IMR-90 (cell line): ENCODE measurements at regions not wholly inside any gene's neighbourhood (a gene's known extent, or its start where the extent isn't known, plus 50 kb on each side); places are given as distances from the start of the nearest gene placed in this dataset.

Experiments
- ATAC-seq: fragments of 200-7000 bp; cut with Tn5 transposase; 2 replicates; pipeline ENCODE4 v1.9.1; 2020; ENCODE audit warnings: low read depth, mild to moderate bottlenecking, moderate library complexity
- BruUV-seq: library from RNA; stranded (reverse); fragments of 400-500 nt; replicated peaks from 2 replicates; lab custom pipeline; 2021; lab: Mats Ljungman, UMichigan
- CTCF ChIA-PET: fragments of 300-600 bp; formaldehyde crosslinking; extraction: SDS; loops from one replicate; lab custom pipeline; 2021; ENCODE audit warnings: antibody characterized with exemption; lab: Yijun Ruan, JAX
- POLR2A ChIA-PET: fragments of 300-600 bp; sonication (Branson Sonifier 250); formaldehyde crosslinking; loops from one replicate; lab custom pipeline; 2022; ENCODE audit warnings: antibody characterized with exemption; ENCODE audit not compliant: unreplicated experiment; lab: Charles Lee
- DNase-seq: peaks from one replicate; pipeline ENCODE4 v3.0.0; 2013
- H2AFZ ChIP-seq: replicated peaks from 2 replicates; pipeline ENCODE3; 2013; ENCODE audit warnings: low read length, mild to moderate bottlenecking; ENCODE audit not compliant: poor library complexity
- H2AK5ac ChIP-seq: 2 replicates; pipeline ENCODE4 v1.6.1; 2013; ENCODE audit warnings: low read depth, low read length, inconsistent platforms
- H2AK9ac ChIP-seq: replicated peaks from 2 replicates; pipeline ENCODE3; 2013; ENCODE audit warnings: mild to moderate bottlenecking, low read depth, low read length, moderate library complexity; ENCODE audit not compliant: poor library complexity
- H2BK120ac ChIP-seq: 2 replicates; pipeline ENCODE4 v1.6.1; 2013; ENCODE audit warnings: low read depth, low read length, inconsistent platforms
- H2BK15ac ChIP-seq: 3 replicates; pipeline ENCODE4 v1.6.1; 2013; ENCODE audit warnings: low read depth, low read length, inconsistent platforms
- H2BK20ac ChIP-seq: 2 replicates; pipeline ENCODE4 v1.6.1; 2013; ENCODE audit warnings: low read depth, mild to moderate bottlenecking, inconsistent platforms, low read length, moderate library complexity
- H2BK5ac ChIP-seq: 2 replicates; pipeline ENCODE4 v1.6.1; 2013; ENCODE audit warnings: mild to moderate bottlenecking, low read depth, low read length, inconsistent platforms; ENCODE audit not compliant: poor library complexity, severe bottlenecking
- H3K14ac ChIP-seq: replicated peaks from 2 replicates; pipeline ENCODE4 v1.6.1; 2013; ENCODE audit warnings: low read depth, low read length, inconsistent platforms
- H3K18ac ChIP-seq: 2 replicates; pipeline ENCODE4 v1.6.1; 2013; ENCODE audit warnings: low read depth, low read length, control low read depth
- H3K23ac ChIP-seq: 2 replicates; pipeline ENCODE4 v1.6.1; 2013; ENCODE audit warnings: low read depth, low read length, inconsistent platforms
- H3K27ac ChIP-seq: 2 replicates; pipeline ENCODE4 v1.5.1; 2013; ENCODE audit warnings: mild to moderate bottlenecking, control low read depth, low read length; ENCODE audit not compliant: insufficient read depth
- H3K27me3 ChIP-seq: 2 replicates; pipeline ENCODE4 v1.6.1; 2013; ENCODE audit warnings: low read length; ENCODE audit not compliant: control insufficient read depth, insufficient read depth
- H3K36me3 ChIP-seq: 2 replicates; pipeline ENCODE4 v1.6.1; 2013; ENCODE audit warnings: low read length, mixed read lengths; ENCODE audit not compliant: control insufficient read depth, insufficient read depth
- H3K4ac ChIP-seq: 2 replicates; pipeline ENCODE4 v1.6.1; 2013; ENCODE audit warnings: low read depth, low read length, inconsistent platforms
- H3K4me1 ChIP-seq: 2 replicates; pipeline ENCODE4 v1.6.1; 2013; ENCODE audit warnings: low read length, mixed read lengths; ENCODE audit not compliant: control insufficient read depth, insufficient read depth
- H3K4me2 ChIP-seq: 2 replicates; pipeline ENCODE4 v1.6.1; 2013; ENCODE audit warnings: low read depth, mild to moderate bottlenecking, control low read depth, low read length, moderate library complexity
- H3K4me3 ChIP-seq: 2 replicates; pipeline ENCODE4 v1.5.1; 2013; ENCODE audit warnings: low read depth, mild to moderate bottlenecking, control low read depth, low read length, moderate library complexity; ENCODE audit not compliant: insufficient read depth
- H3K56ac ChIP-seq: 2 replicates; pipeline ENCODE4 v1.6.1; 2013; ENCODE audit warnings: low read length, inconsistent platforms; ENCODE audit not compliant: insufficient read depth; ENCODE audit errors: extremely low read depth
- H3K79me1 ChIP-seq, 2 experiments: 2 replicates each; pipeline ENCODE4 v1.6.1; 2013; ENCODE audit warnings: low read length in 2 of 2, inconsistent platforms in 1 of 2, low read depth in 1 of 2
- H3K9ac ChIP-seq: 2 replicates; pipeline ENCODE4 v1.6.1; 2013; ENCODE audit warnings: low read depth, low read length, control low read depth
- H3K9me1 ChIP-seq: 2 replicates; pipeline ENCODE4 v1.6.1; 2013; ENCODE audit warnings: low read length, inconsistent platforms; ENCODE audit not compliant: insufficient read depth
- H3K9me3 ChIP-seq: 2 replicates; pipeline ENCODE4 v1.6.1; 2013; ENCODE audit warnings: low read length; ENCODE audit not compliant: control insufficient read depth, insufficient read depth
- H4K20me1 ChIP-seq: 2 replicates; pipeline ENCODE4 v1.6.1; 2013; ENCODE audit warnings: low read length, inconsistent platforms; ENCODE audit not compliant: insufficient read depth
- H4K5ac ChIP-seq: 2 replicates; pipeline ENCODE4 v1.6.1; 2013; ENCODE audit warnings: mild to moderate bottlenecking, low read depth, low read length, control low read depth
- H4K8ac ChIP-seq, 2 experiments: 2 replicates each; pipeline ENCODE4 v1.6.1; 2013; ENCODE audit warnings: low read depth in 2 of 2, low read length in 2 of 2, control low read depth in 1 of 2, inconsistent platforms in 1 of 2
- H4K91ac ChIP-seq: 2 replicates; pipeline ENCODE4 v1.6.1; 2013; ENCODE audit warnings: low read depth, low read length, inconsistent platforms; ENCODE audit not compliant: insufficient read depth
- CEBPB ChIP-seq: IDR thresholded peaks from 2 replicates; pipeline ENCODE4 v1.6.1; 2012; ENCODE audit warnings: low read depth, low read length, improper control_type of control experiment
- MAZ ChIP-seq: IDR thresholded peaks from 2 replicates; pipeline ENCODE4 v1.6.1; 2012; ENCODE audit warnings: low read depth, mild to moderate bottlenecking, low read length, improper control_type of control experiment, moderate library complexity, borderline replicate concordance
- WGBS, 2 experiments: methylation state at CpG; one replicate each; pipeline versions ENCODE4 v1.1.5 to v1.1.7; 2013; ENCODE audit warnings: missing lambda C conversion rate in 2 of 2; ENCODE audit not compliant: insufficient read length in 1 of 2; ENCODE audit errors: extremely low coverage in 2 of 2; 5-methylcytosine and 5-hydroxymethylcytosine counted together
- dilution Hi-C: fragments of 300-500 bp; cut with HindIII; formaldehyde crosslinking; loops from one replicate; pipeline ENCODE4 v1.14.3; 2018; ENCODE audit warnings: low sequenced_read_pairs; ENCODE audit not compliant: unreplicated experiment
- in situ Hi-C: fragments of 300-500 bp; cut with MboI; formaldehyde crosslinking; loops from 3 replicates; pipeline ENCODE4 v1.14.3; 2019; ENCODE audit warnings: low sequenced_read_pairs, inconsistent platforms, mixed read lengths
- intact Hi-C: fragments of 100-400 bp; cut with micrococcal nuclease; formaldehyde crosslinking; loops from 2 replicates; pipeline ENCODE4 v1.10.0; 2022

- POLR2A ChIA-PET = no interaction called here
These were observed 146.7 kb upstream of the DST start for GRCh38 chr6:56789342-56789741.

More at GRCh38 chr6:56789342-56789741, 146.7 kb upstream of the DST start:
- Histone ChIP-seq H2AK9ac (no peak overlapping the region), H3K79me1 (peaks cover 28 to 72% of the 10 kb centered on the region in 2 experiments; a peak in 3 of 4 replicates), H3K4me3 (no peak overlapping the region), H2AK5ac (no peak overlapping the region), H3K4me1 (peaks cover 1% of the 10 kb centered on the region; the same call in 1 of the 2 replicates), H3K36me3 (no peaks in the 10 kb centered on the region; the same call in 1 of the 2 replicates), H3K27ac (no peak overlapping the region), H2BK120ac (no peak overlapping the region), H3K18ac (no peak overlapping the region), H4K91ac (no peak overlapping the region), H3K9ac (no peak overlapping the region), H2BK15ac (no peak overlapping the region), H3K9me3 (no peaks in the 10 kb centered on the region), H4K20me1 (peaks cover 48% of the 10 kb centered on the region), H2BK5ac (peak overlapping the region; percentile 18), H3K23ac (0 out of 2 replicates have a peak overlapping the region, but pooled peaks have one; percentile 33), H3K14ac (0 out of 2 replicates have a peak overlapping the region, but pooled peaks have one; percentile 37), H4K8ac (no peak overlapping the region), H3K4me2 (no peak overlapping the region), H4K5ac (no peak overlapping the region), H2BK20ac (no peak overlapping the region), H3K27me3 (no peaks in the 10 kb centered on the region), H3K4ac (no peak overlapping the region), H3K56ac (no peak overlapping the region), H2AFZ (no peak overlapping the region), H3K9me1 (peaks cover 9% of the 10 kb centered on the region)
- BruUV-seq = no TSS peak
- no peak for TF ChIP-seq MAZ
- TF ChIP-seq CEBPB = peak; percentile 88
- no peak for ATAC-seq
- WGBS, 2 experiments = no CpG with 5 or more reads among the region's 1 CpG
- intact Hi-C loops = no loop called here
- DNase-seq = no peak
- in situ Hi-C loops = no loop called here
- dilution Hi-C loops = no loop called here
- CTCF ChIA-PET = interaction anchor here (1.3 kb wide), 1 partner anchor 15 kb away, joined by 3 read pairs; no protein-coding TSS in a partner anchor
